T-helper 2 cell treated with Interferon-gamma antibody and Interleukin-4, amounts not matched to agents 5 μg/mL and 100 μg/mL, for 36 hours (primary cell): ENCODE measurements at regions not wholly inside any gene's neighbourhood (a gene's known extent, or its start where the extent isn't known, plus 50 kb on each side); places are given as distances from the start of the nearest gene placed in this dataset.
"Not testable (repeated sequence)": the region's sequence is repeated elsewhere in the genome, so short reads cannot be mapped to it uniquely, and the experiment has no call there.

Source experiments
- DNase-seq: peaks from one replicate; pipeline ENCODE4 v3.0.0; 2021; ENCODE audit warnings: low spot score
- H3K27ac Mint-ChIP-seq: one replicate; pipeline ENCODE4 v1.8.0; 2021; ENCODE audit warnings: mild to moderate bottlenecking, mixed read lengths
- H3K27me3 Mint-ChIP-seq: one replicate; pipeline ENCODE4 v1.8.0; 2021; ENCODE audit warnings: low read depth, mixed read lengths
- H3K36me3 Mint-ChIP-seq: one replicate; pipeline ENCODE4 v1.8.0; 2021; ENCODE audit warnings: low read depth, mixed read lengths
- H3K4me1 Mint-ChIP-seq: one replicate; pipeline ENCODE4 v1.8.0; 2021; ENCODE audit warnings: low read depth, mixed read lengths
- H3K4me3 Mint-ChIP-seq: one replicate; pipeline ENCODE4 v1.8.0; 2022; ENCODE audit warnings: mild to moderate bottlenecking, moderate library complexity, mixed read lengths
- H3K9me3 Mint-ChIP-seq: one replicate; pipeline ENCODE4 v1.8.0; 2021; ENCODE audit warnings: mixed read lengths

DNA sequence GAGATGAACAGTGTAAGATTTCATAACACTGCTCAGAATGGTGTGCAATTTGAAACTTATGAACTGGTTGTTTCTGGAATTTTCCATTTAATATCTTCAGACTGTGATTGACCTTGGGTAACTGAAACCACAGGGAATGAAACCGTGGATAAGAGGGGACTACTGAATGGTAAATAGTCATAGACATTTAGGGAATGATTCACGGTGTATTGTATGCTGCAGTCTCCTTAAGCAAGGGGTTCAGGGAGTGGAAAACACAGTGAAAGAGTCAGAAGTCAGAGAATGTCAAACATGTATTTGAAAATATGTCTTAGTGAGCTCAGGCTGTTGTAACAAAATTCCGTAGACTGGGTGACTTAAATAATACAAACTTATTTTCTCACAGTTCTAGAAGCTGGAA lies 398.2 kb upstream of the DIPK2B start:
- H3K9me3 Mint-ChIP-seq = no peaks in the 10 kb centered on the region
- no peaks in the 10 kb centered on the region for H3K4me1 Mint-ChIP-seq
- no peaks in the 10 kb centered on the region for H3K36me3 Mint-ChIP-seq
- no peak overlapping the region for H3K27ac Mint-ChIP-seq
- H3K27me3 Mint-ChIP-seq = no peaks in the 10 kb centered on the region
- no peak for DNase-seq
- H3K4me3 Mint-ChIP-seq = no peak overlapping the region

DNA sequence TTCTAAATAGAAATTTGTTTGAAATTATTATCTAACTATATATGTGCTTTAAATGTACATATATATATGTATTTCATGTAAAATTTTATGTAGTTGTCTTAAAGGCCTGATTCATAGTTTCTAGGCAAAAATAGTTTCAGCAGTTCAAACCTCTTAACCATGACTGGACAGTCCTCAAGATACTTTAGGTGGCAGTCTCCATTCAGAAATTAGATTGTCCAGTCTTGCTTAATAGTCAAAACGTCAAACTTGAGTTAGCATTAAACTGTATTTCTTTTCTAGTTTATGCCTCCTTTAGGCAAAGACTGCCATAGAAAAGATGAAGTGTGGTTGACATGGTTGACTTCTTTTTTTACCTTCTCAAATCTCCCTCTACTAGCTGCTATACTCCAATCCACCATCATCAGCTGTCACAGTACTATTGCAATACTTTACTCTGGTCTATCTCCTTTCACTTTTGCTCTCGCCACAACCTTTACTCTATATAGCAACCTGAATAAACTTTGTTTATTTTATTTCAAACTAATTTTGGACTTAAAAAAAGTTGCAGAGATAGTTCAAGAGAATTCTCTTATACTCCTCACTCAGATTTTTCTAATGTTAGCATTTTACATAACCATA lies 395.6 kb upstream of the DIPK2B start:
- H3K27me3 Mint-ChIP-seq = no peaks in the 10 kb centered on the region
- no peak overlapping the region for H3K4me3 Mint-ChIP-seq
- H3K9me3 Mint-ChIP-seq = no peaks in the 10 kb centered on the region
- H3K27ac Mint-ChIP-seq = no peak overlapping the region
- no peak for DNase-seq
- H3K4me1 Mint-ChIP-seq = no peaks in the 10 kb centered on the region
- no peaks in the 10 kb centered on the region for H3K36me3 Mint-ChIP-seq

- H3K27me3 Mint-ChIP-seq = no peaks in the 10 kb centered on the region
- H3K9me3 Mint-ChIP-seq = peaks cover 11% of the 10 kb centered on the region
- no peaks in the 10 kb centered on the region for H3K4me1 Mint-ChIP-seq
- H3K4me3 Mint-ChIP-seq = no peak overlapping the region
- no peak overlapping the region for H3K27ac Mint-ChIP-seq
- no peak for DNase-seq
- H3K36me3 Mint-ChIP-seq = no peaks in the 10 kb centered on the region
Observed at GRCh38 chrX:45592101-45592500, 391.4 kb upstream of the DIPK2B start.

DNA sequence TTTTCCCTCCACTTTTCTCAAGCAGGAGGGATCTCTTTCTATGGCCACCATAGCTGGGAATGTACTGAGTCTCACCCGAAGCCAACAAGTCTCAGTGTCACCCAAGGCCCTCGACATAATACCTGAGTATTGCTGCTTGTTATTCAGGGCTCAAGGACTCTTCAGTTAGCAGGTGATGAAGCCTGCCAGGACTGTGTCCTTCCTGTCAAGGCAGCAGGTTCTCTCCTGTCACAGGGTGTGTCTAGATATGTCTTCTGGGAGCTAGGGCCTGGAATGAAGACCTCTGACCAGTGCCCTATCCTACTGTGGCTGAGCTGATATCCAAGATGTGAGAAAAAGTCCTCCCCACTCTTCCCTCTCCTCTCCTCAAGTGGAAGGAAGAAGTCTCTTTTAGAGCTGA lies 391.0 kb upstream of the DIPK2B start:
- Mint-ChIP-seq H3K27me3 (no peaks in the 10 kb centered on the region), H3K36me3 (no peaks in the 10 kb centered on the region), H3K4me3 (no peak overlapping the region), H3K9me3 (peaks cover 11% of the 10 kb centered on the region), H3K4me1 (no peaks in the 10 kb centered on the region), H3K27ac (no peak overlapping the region)
- no peak for DNase-seq

- Mint-ChIP-seq H3K4me3 (no peak overlapping the region), H3K36me3 (no peaks in the 10 kb centered on the region), H3K4me1 (no peaks in the 10 kb centered on the region), H3K27ac (no peak overlapping the region), H3K27me3 (no peaks in the 10 kb centered on the region), H3K9me3 (peaks cover 17% of the 10 kb centered on the region)
- DNase-seq = no peak
Observed at GRCh38 chrX:45584717-45585116, 384.0 kb upstream of the DIPK2B start.

- Mint-ChIP-seq H3K27me3 (peaks cover 2% of the 10 kb centered on the region), H3K27ac (no peak overlapping the region), H3K4me1 (no peaks in the 10 kb centered on the region), H3K9me3 (peaks cover 26% of the 10 kb centered on the region), H3K36me3 (no peaks in the 10 kb centered on the region), H3K4me3 (no peak overlapping the region)
- no peak for DNase-seq
Observed at GRCh38 chrX:45577361-45577760, 376.7 kb upstream of the DIPK2B start.

DNA sequence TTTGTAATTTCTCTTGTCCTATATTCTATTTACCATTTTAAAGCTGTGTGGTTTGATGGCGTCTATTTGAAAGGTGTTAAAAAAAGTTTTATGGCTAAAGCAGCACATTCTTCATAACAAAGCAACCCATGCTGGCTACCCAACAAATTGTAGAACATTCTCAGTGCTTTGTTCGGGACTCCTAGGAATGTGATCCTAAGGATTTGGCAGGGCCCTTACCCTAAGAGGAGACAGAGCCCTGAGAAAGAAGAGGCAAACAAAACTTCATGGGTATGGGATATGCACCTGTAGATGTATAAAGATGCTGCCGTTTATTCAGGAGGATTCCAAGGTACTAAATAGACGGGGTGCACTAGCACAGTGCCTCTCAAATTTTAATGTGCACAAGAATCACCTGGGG lies 370.8 kb upstream of the DIPK2B start:
- Mint-ChIP-seq H3K27ac (no peak overlapping the region), H3K4me1 (no peaks in the 10 kb centered on the region), H3K9me3 (no peaks in the 10 kb centered on the region), H3K27me3 (peaks cover 2% of the 10 kb centered on the region), H3K4me3 (no peak overlapping the region), H3K36me3 (no peaks in the 10 kb centered on the region)
- no peak for DNase-seq

DNA sequence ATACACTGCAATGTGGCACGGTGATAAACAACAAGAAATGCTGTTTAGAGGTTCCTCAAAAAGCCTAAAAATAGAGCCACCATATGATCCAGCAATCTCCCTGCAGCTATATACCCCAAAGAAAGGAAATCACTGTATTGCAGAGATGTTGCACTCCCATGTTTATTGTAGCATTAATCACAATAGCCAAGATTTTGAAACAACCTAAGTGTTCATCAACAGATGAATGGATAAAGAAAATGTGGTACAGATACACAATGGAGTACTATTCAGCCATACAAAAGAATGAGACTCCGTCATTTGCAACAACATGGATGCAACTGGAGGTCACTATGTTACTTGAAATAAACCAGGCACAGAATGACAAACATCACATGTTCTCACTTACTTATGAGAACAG lies 365.8 kb upstream of the DIPK2B start:
- no peak overlapping the region for H3K4me3 Mint-ChIP-seq
- no peaks in the 10 kb centered on the region for H3K27me3 Mint-ChIP-seq
- no peaks in the 10 kb centered on the region for H3K36me3 Mint-ChIP-seq
- DNase-seq = no peak
- no peak overlapping the region for H3K27ac Mint-ChIP-seq
- H3K9me3 Mint-ChIP-seq = peaks cover 5% of the 10 kb centered on the region
- H3K4me1 Mint-ChIP-seq = no peaks in the 10 kb centered on the region

DNA sequence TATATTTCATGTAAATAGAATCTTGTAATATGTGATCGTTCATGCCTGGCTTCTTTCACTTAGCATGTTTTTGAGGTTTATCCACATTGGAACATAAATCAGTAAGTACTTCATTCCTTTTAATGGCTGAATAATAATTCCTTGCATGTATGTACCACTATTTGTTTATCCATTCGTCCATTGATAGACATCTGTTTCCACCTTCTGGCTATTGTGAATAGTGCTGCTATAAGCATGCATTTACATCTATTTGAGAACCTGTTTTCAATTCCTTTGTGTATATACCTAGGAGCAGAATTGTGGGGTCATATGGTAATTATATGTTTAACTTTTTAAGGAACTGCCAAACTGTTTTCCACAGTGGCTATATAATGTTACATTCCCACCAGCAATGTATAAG lies 356.7 kb upstream of the DIPK2B start:
- H3K27me3 Mint-ChIP-seq = peaks cover 4% of the 10 kb centered on the region
- H3K36me3 Mint-ChIP-seq = no peaks in the 10 kb centered on the region
- no peak overlapping the region for H3K27ac Mint-ChIP-seq
- peaks cover 11% of the 10 kb centered on the region for H3K9me3 Mint-ChIP-seq
- no peak for DNase-seq
- no peak overlapping the region for H3K4me3 Mint-ChIP-seq
- no peaks in the 10 kb centered on the region for H3K4me1 Mint-ChIP-seq

- DNase-seq = no peak
- no peak overlapping the region for H3K27ac Mint-ChIP-seq
- peaks cover 4% of the 10 kb centered on the region for H3K27me3 Mint-ChIP-seq
- no peaks in the 10 kb centered on the region for H3K4me1 Mint-ChIP-seq
- peaks cover 3% of the 10 kb centered on the region for H3K9me3 Mint-ChIP-seq
- H3K36me3 Mint-ChIP-seq = no peaks in the 10 kb centered on the region
- H3K4me3 Mint-ChIP-seq = no peak overlapping the region
Observed at GRCh38 chrX:45554736-45555135, 354.1 kb upstream of the DIPK2B start.

DNA sequence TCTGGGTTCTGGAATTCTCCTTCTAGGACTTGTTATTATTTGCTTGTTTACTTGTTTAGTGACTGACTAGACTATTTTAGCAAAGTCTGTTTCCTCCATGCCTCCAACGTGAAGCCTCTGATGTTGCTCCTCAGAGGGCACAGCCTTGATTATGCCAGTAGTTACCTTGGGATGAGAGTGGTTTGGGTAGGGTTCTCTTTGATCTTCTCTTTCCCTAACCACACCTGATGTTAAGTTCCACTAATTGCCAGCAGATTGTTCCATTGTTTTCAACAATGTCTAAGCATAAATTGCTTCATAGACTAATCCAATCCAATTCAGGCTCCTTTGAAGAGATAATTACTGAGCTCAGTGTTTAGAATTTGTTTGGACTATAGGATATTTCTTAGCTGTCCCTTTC lies 352.7 kb upstream of the DIPK2B start:
- H3K4me3 Mint-ChIP-seq = no peak overlapping the region
- no peaks in the 10 kb centered on the region for H3K36me3 Mint-ChIP-seq
- no peaks in the 10 kb centered on the region for H3K4me1 Mint-ChIP-seq
- H3K9me3 Mint-ChIP-seq = peaks cover 8% of the 10 kb centered on the region
- H3K27ac Mint-ChIP-seq = no peak overlapping the region
- DNase-seq = no peak
- H3K27me3 Mint-ChIP-seq = peaks cover 4% of the 10 kb centered on the region

DNA sequence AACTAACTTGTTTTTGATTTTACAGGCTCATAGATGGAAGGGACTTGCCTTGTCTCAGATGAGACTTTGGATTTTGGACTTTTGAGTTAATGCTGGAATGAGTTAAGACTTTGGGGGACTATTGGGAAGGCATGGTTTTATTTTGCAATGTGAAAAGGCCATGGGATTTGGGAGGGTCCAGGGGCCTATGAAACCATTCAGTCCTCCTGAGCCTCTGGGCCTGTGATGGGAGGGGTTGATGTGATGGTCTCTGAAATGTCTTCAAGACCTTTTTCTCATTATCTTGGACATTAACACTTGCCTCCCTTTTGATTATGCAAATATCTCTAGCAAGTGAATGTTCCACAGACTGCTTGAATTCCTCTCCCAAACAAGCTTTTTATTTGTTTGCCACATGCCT lies 346.0 kb upstream of the DIPK2B start:
- not testable (repeated sequence) for DNase-seq, H3K27me3 Mint-ChIP-seq, H3K36me3 Mint-ChIP-seq, H3K27ac Mint-ChIP-seq, H3K4me1 Mint-ChIP-seq, H3K4me3 Mint-ChIP-seq
- peaks cover 11% of the 10 kb centered on the region for H3K9me3 Mint-ChIP-seq

GRCh38 chrX:45540181-45540580 lies 339.5 kb upstream of the DIPK2B start:
- Mint-ChIP-seq H3K27ac (no peak overlapping the region), H3K4me3 (no peak overlapping the region), H3K27me3 (peaks cover 2% of the 10 kb centered on the region), H3K4me1 (no peaks in the 10 kb centered on the region), H3K36me3 (no peaks in the 10 kb centered on the region), H3K9me3 (no peaks in the 10 kb centered on the region)
- no peak for DNase-seq

DNA sequence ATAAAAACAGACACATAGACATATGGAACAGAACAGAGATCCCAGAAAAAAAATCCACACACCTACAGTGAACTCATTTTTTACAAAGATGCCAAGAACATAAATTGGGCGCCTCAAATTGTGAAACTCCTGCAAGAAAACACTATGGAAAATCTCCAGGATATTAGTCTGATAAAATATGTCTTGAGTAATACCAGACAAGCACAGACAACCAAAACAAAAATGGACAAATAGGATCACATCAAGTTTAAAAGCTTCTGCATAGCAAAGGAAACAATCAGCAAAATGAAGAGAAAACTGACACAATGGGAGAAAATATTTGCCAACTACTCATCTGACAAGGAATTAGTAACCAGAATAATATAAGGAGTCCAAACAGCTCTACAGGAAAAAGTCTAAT lies 337.3 kb upstream of the DIPK2B start:
- Mint-ChIP-seq H3K9me3 (no peaks in the 10 kb centered on the region), H3K36me3 (no peaks in the 10 kb centered on the region), H3K27ac (no peak overlapping the region), H3K27me3 (peaks cover 2% of the 10 kb centered on the region), H3K4me1 (no peaks in the 10 kb centered on the region), H3K4me3 (no peak overlapping the region)
- no peak for DNase-seq

DNA sequence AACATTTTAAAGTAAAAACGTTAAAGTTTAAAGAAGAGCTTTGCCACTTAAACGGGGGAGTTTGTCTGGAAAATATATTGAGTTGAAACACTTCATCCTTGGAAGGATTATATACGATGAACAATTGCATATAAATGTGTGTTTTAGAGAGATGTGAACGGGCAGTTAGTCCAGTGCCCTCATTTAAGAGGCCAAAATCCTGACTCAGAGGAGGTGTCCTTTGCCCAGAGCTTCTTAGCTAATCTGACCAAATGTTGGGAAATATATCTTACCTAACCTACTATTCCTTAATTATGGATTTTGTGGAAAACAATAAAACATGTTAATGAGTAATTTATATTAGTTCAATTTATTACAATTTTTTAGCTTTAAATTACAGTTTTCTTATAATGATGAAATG lies 327.2 kb upstream of the DIPK2B start:
- Mint-ChIP-seq H3K4me3 (no peak overlapping the region), H3K4me1 (peaks cover 2% of the 10 kb centered on the region), H3K36me3 (no peaks in the 10 kb centered on the region), H3K27ac (no peak overlapping the region), H3K27me3 (no peaks in the 10 kb centered on the region), H3K9me3 (no peaks in the 10 kb centered on the region)
- no peak for DNase-seq
